ENCODE measurements at regions not wholly inside any gene's neighbourhood (a gene's known extent, or its start where the extent isn't known, plus 50 kb on each side); places are given as distances from the start of the nearest gene placed in this dataset. TPM values are rescaled to one million over a fixed set of nuclear protein-coding genes. Genes with fewer than 3 reads are reported as not detected.

DNA sequence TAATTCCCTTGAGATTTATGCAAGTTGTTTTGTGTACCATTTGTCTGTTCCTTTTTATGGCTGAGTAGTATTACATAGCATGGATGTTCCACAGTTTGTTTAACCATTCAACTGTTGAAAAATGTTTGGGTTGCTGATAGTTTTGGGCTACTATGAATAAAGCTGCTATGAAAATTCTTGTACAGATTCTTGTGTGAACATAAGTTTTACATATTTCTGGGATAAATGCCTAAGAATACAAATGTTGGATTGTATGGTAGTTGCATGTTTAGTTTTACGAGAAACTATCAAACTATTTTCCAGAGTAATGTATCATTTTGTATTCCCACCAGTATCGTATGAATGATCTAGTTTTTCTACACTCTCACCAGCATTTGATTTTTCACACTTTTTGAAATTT is 407.3 kb downstream of the PLCL1 start:
- H4K20me1 ChIP-seq (ENCODE audit: control insufficient read depth, insufficient read depth, low read length, poor library complexity, severe bottlenecking), result no peaks in the 10 kb centered on the region
- intact Hi-C loops (cut with micrococcal nuclease), result no loop called here
- no peaks in the 10 kb centered on the region for H3K9me3 ChIP-seq (ENCODE audit: control extremely low read depth in 1 of 3, control insufficient read depth in 2 of 3, insufficient read depth in 1 of 3, low read length in 2 of 3)
- no peaks in the 10 kb centered on the region for H3K9me3 Mint-ChIP-seq (ENCODE audit: insufficient read depth)
- H3K9ac ChIP-seq (ENCODE audit: low read length), result no peak overlapping the region
- H3K79me2 ChIP-seq (ENCODE audit: control insufficient read depth, insufficient read depth, low read length), result no peaks in the 10 kb centered on the region
- ATAC-seq (ENCODE audit: low read depth), result no peak
- no peak overlapping the region for H3K4me3 Mint-ChIP-seq
- no peak overlapping the region for H3K4me3 ChIP-seq (ENCODE audit: control extremely low read depth in 1 of 5, extremely low read depth in 1 of 5, insufficient read depth in 1 of 5, low read depth in 2 of 5, low read length in 4 of 5)
- CTCF ChIA-PET, result no interaction called here
- no peak overlapping the region for H3K27ac Mint-ChIP-seq
- no peak for TF ChIP-seq EZH2 (IDR thresholded peaks at IDR 0.05; ENCODE audit: borderline replicate concordance, insufficient read depth, low read depth, low read length, poor library complexity, severe bottlenecking)
- TF ChIP-seq, protein P1, sequence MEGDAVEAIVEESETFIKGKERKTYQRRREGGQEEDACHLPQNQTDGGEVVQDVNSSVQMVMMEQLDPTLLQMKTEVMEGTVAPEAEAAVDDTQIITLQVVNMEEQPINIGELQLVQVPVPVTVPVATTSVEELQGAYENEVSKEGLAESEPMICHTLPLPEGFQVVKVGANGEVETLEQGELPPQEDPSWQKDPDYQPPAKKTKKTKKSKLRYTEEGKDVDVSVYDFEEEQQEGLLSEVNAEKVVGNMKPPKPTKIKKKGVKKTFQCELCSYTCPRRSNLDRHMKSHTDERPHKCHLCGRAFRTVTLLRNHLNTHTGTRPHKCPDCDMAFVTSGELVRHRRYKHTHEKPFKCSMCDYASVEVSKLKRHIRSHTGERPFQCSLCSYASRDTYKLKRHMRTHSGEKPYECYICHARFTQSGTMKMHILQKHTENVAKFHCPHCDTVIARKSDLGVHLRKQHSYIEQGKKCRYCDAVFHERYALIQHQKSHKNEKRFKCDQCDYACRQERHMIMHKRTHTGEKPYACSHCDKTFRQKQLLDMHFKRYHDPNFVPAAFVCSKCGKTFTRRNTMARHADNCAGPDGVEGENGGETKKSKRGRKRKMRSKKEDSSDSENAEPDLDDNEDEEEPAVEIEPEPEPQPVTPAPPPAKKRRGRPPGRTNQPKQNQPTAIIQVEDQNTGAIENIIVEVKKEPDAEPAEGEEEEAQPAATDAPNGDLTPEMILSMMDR (IDR thresholded peaks at IDR 0.05), result no peak
- no CpG with 5 or more reads among the region's 2 CpGs for WGBS (ENCODE audit: insufficient coverage)
- H3K4me1 ChIP-seq (ENCODE audit: control insufficient read depth in 2 of 2, insufficient read depth in 2 of 2, low read length in 2 of 2), result no peaks in the 10 kb centered on the region
- no peaks in the 10 kb centered on the region for H3K27me3 ChIP-seq (replicated peaks in 1 of 4; ENCODE audit: control extremely low read depth in 1 of 4, control insufficient read depth in 3 of 4, insufficient read depth in 4 of 4, low read length in 3 of 4)
- no peaks in the 10 kb centered on the region for H3K36me3 ChIP-seq (replicated peaks in 1 of 2; ENCODE audit: control extremely low read depth in 1 of 2, control insufficient read depth in 1 of 2, extremely low read depth in 1 of 2, insufficient read depth in 2 of 2, low read length in 1 of 2)
- no peak overlapping the region for H2AFZ ChIP-seq (ENCODE audit: insufficient read depth, low read depth, low read length, poor library complexity, severe bottlenecking)
- POLR2A ChIA-PET, result no interaction called here
- DNase-seq, result no peak
- H3K27me3 Mint-ChIP-seq, result no peaks in the 10 kb centered on the region
- no peak overlapping the region for H3K4me2 ChIP-seq (replicated peaks; ENCODE audit: low read depth, low read length, poor library complexity, severe bottlenecking)
- H3K27ac ChIP-seq (ENCODE audit: low read length in 2 of 2), result no peak overlapping the region
- H3K4me1 Mint-ChIP-seq, result no peaks in the 10 kb centered on the region

DNA sequence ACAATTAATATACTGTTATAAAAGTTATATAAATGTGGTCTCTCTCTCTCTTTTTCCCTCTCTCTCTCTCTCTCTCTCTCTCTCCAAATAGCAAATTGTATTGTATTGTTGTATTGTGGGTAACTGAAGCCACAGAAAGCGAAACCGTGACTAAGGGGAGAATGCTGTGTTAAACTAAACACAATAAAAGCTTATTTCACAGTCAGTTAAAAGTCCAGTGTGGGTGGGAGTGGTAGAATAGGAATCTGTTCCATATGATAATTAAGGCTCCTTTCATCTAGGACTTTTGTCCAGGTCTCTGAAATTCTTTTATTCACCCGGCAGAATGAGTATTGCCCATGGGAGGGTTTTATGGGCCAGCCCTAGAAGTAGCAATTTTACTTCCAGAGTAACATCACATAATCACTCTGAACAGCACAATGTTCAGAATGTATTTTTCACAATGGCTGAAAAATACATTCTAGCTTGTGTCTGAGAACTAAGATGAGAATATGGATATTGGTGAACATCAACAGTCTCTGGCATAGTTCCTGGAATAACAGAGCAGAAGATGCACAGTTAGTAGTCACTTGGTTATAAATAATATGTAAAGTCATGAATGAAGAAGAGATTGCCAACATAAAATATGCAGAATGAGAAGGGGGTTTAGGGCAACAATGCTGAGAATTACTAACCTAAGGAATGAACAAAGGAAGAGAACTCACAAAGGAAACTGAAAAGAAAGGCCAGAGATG is 399.1 kb downstream of the PLCL1 start:
- intact Hi-C loops (cut with micrococcal nuclease), result no loop called here
- Histone ChIP-seq H3K9me3 (ENCODE audit: control extremely low read depth in 1 of 3, control insufficient read depth in 2 of 3, insufficient read depth in 1 of 3, low read length in 2 of 3) (no peaks in the 10 kb centered on the region), H3K27me3 (replicated peaks in 1 of 4; ENCODE audit: control extremely low read depth in 1 of 4, control insufficient read depth in 3 of 4, insufficient read depth in 4 of 4, low read length in 3 of 4) (no peaks in the 10 kb centered on the region), H3K79me2 (ENCODE audit: control insufficient read depth, insufficient read depth, low read length) (no peaks in the 10 kb centered on the region), H4K20me1 (ENCODE audit: control insufficient read depth, insufficient read depth, low read length, poor library complexity, severe bottlenecking) (no peaks in the 10 kb centered on the region), H3K36me3 (replicated peaks in 1 of 2; ENCODE audit: control extremely low read depth in 1 of 2, control insufficient read depth in 1 of 2, extremely low read depth in 1 of 2, insufficient read depth in 2 of 2, low read length in 1 of 2) (no peaks in the 10 kb centered on the region), H3K27ac (ENCODE audit: low read length in 2 of 2) (no peak overlapping the region), H3K4me2 (replicated peaks; ENCODE audit: low read depth, low read length, poor library complexity, severe bottlenecking) (no peak overlapping the region), H3K9ac (ENCODE audit: low read length) (no peak overlapping the region), H3K4me1 (ENCODE audit: control insufficient read depth in 2 of 2, insufficient read depth in 2 of 2, low read length in 2 of 2) (no peaks in the 10 kb centered on the region), H3K4me3 (ENCODE audit: control extremely low read depth in 1 of 5, extremely low read depth in 1 of 5, insufficient read depth in 1 of 5, low read depth in 2 of 5, low read length in 4 of 5) (no peak overlapping the region), H2AFZ (ENCODE audit: insufficient read depth, low read depth, low read length, poor library complexity, severe bottlenecking) (no peak overlapping the region)
- Mint-ChIP-seq H3K4me1 (no peaks in the 10 kb centered on the region), H3K4me3 (no peak overlapping the region), H3K27ac (no peak overlapping the region), H3K27me3 (no peaks in the 10 kb centered on the region), H3K9me3 (ENCODE audit: insufficient read depth) (no peaks in the 10 kb centered on the region)
- DNase-seq (no peak), ATAC-seq (ENCODE audit: low read depth) (no peak)
- ChIA-PET POLR2A (no interaction called here), CTCF (no interaction called here)
- WGBS (ENCODE audit: insufficient coverage), result no CpG with 5 or more reads among the region's 3 CpGs
- TF ChIP-seq, protein P1 (IDR thresholded peaks at IDR 0.05), result no peak
- no peak for TF ChIP-seq EZH2 (IDR thresholded peaks at IDR 0.05; ENCODE audit: borderline replicate concordance, insufficient read depth, low read depth, low read length, poor library complexity, severe bottlenecking)

Small RNA genes lying in the stretch of these regions (small RNA-seq; reads per million reads assigned to genes)
- gene RNU7-147P (ENCODE audit: insufficient read length, low read depth, low replicate concordance), result not detected
